ENCODE measurements at regions not wholly inside any gene's neighbourhood (a gene's known extent, or its start where the extent isn't known, plus 50 kb on each side); places are given as distances from the start of the nearest gene placed in this dataset.

GRCh38 chr13:106241974-106242953 lies 293.2 kb downstream of the EFNB2 start:
- intact Hi-C loops (cut with micrococcal nuclease), result no loop called here

DNA sequence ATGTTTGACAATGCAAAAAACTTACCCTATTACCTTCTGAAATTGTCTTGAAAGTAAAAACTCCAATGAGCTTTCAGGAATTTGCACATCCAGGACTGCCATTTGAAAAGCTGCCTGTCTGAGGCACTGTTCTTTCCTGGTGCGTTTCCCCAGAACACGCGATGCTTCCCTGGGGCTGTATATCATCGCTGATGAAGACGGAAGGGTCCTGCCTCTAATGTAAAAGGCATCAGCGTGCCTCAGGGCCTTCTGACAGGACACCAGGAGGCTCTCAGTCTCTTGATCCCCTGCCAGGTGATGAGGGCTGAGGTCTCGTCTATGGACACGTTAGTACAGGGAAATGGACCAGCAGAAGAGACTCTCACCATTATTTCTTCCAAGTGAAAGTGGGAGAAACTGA lies 296.8 kb downstream of the EFNB2 start:
- intact Hi-C loops (cut with micrococcal nuclease), result no loop called here

- intact Hi-C loops (cut with micrococcal nuclease), result no loop called here
Observed at GRCh38 chr13:106234636-106235035, 300.8 kb downstream of the EFNB2 start.

DNA sequence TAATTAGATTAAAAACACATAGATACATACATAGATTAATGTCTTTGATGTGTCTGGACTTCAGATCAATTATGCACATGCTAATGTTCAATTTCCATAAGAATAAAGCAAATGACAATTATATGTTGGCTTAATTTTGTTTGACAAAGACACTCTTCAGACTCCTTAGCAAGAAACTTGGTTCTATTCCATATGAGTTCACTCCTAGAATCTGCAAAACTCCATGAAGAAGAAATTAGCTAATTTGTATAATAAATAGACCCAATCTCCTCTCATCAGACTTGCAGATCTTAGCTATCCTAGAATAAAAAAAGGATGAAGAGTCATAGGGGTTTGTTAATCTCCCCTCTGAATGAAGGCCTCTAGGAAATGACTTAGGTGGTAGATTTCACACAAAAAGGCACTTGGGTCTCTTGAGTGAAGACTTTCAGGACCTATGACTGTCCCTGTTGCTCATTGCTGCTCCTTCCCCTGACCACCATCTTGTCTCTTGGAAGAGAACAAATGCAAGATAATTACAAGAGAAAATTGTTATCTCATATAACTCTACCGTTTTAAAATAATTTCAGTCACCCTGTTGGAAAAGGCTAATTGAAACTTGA lies 302.2 kb downstream of the EFNB2 start:
- intact Hi-C loops (cut with micrococcal nuclease), result no loop called here

- intact Hi-C loops (cut with micrococcal nuclease), result no loop called here
Observed at GRCh38 chr13:106232681-106233080, 302.8 kb downstream of the EFNB2 start.

DNA sequence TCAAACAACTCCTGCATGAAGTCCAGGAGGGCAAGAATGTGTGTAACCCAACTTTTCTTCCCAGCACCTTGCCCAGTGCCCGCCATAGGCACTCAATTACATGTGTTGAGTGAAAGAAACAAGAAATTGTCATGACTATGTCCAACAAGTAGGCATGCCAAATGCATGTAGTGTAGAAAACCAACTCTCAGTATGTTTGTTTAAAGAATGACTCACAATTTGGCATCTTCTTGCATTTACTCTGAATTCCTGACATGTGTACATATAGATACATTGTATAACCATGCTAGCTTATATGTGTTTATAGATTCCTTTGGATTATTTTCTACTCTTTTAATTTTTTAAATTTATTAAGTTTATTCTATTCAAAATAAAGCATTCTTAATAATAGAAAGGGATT lies 305.0 kb downstream of the EFNB2 start:
- intact Hi-C loops (cut with micrococcal nuclease), result no loop called here

DNA sequence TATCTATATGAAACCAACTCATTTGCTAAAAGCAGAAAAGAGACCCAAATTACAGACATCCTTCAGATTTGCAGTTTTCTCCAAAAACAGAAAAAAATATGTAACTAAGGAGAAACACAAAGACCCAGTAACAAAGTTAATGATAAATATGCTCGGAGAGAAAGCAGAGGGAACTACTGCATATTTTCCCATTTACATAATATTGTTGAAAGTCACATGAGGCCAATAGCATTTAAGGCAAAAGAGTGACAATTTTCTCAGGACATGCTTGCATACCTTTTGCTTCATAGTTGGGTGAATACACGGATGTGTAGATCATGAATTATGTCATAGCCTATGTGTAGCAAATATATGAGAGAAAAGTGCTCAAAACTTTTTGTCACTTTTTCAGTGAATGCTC lies 310.3 kb downstream of the EFNB2 start:
- intact Hi-C loops (cut with micrococcal nuclease), result no loop called here

- intact Hi-C loops (cut with micrococcal nuclease), result no loop called here
Observed at GRCh38 chr13:106220211-106220610, 315.3 kb downstream of the EFNB2 start.

- intact Hi-C loops (cut with micrococcal nuclease), result no loop called here
Observed at GRCh38 chr13:106213028-106213757, 322.3 kb downstream of the EFNB2 start.

GRCh38 chr13:106212386-106213010 lies 323.0 kb downstream of the EFNB2 start:
- intact Hi-C loops (cut with micrococcal nuclease), result no loop called here

- intact Hi-C loops (cut with micrococcal nuclease), result no loop called here
Observed at GRCh38 chr13:106210324-106210723, 325.1 kb downstream of the EFNB2 start.

DNA sequence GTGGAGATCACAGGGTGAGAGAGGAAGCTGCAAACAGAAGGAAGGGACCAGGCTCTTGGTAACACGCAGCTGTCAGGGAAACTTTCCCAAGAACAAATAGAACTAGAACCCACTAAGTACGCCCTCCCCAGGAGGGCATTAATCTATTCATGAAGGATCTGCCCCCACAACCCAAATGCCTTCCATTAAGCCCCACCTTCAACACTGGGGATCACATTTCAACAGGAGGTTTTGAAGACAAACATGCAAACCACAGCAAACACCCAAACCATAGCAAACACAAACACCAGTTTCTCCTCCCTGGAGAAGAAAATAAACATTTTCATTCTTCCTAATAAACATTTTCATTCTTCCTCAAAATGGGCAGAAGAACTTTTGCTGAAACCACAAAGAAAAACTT lies 329.6 kb downstream of the EFNB2 start:
- intact Hi-C loops (cut with micrococcal nuclease), result no loop called here

DNA sequence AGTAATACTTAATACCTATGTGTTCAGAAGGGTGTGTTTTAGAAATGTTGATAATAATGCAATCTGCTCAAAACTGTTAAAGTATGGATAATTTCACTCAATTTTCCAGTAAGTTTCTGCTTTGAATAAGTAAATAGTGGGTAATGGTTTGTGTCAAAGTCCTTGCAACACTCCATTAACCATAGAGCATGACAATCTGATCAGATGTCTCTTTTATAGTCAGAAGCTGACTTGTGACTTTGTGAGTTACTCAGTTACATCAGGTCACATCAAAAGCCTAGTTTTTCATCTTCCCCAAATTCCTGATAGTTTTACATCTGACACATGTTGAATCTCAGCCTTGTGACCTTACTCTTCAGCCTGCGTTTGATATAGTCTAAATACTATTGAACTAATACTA lies 338.0 kb downstream of the EFNB2 start:
- intact Hi-C loops (cut with micrococcal nuclease), result no loop called here

DNA sequence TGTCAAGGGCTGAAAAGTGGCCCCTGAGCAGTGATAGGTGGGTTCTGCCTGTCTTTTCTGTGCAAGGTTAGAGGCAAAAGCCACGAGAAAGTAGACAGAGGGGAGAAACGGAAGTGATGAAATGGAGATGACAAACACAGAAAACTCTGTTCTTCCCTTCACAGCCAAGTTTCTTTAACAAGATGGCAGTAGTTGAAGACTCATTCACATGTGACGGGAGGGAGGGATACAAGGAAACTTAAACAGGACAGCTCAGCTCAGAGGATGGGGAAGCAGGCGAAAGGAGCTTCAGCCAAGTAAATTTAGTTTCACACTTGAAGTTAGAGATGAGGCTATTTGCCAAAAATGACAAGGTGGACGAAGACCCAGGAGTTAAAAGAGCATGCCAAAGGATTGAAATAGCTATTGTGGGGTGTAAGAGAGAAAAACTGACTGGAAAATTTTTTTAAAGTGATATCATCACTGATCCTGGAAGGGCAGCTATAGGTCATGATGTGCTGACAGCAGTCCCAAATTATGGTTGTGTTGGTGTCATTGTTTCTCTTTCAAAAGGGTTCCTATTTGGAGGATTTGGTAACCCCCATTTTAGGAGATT lies 347.9 kb downstream of the EFNB2 start:
- intact Hi-C loops (cut with micrococcal nuclease), result no loop called here

GRCh38 chr13:106187101-106187500 lies 348.4 kb downstream of the EFNB2 start:
- intact Hi-C loops (cut with micrococcal nuclease), result no loop called here

DNA sequence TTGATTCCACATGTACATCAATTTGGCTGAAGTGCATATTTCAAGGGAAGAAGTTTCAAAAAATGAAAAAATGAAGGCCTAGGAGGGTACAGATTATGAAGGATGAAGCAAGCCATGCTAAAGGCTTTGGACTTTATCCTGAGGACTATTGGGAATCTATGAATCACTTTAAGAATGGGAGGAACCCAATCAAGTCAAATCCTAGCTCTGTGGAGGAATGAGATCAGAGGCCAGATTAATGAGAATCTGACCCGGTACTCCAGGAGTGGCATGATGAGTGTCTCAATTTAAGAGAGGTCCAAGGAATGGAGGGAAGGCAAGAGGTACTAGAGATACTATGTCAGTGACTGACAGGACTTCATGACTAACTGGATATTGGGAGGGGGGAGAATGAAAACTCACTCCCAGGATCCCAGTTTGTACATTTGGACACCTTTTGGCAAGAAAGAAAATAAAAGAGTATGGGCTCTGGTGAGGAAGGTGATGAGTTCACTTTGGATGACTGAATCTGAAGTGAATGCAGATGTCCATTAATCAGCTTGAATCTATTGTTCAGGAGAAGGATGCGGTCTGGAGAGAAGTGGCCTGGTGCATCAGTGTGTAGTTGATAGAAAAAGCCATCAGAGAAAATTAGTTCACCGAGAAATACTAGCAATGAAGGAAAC lies 349.0 kb downstream of the EFNB2 start:
- intact Hi-C loops (cut with micrococcal nuclease), result no loop called here

DNA sequence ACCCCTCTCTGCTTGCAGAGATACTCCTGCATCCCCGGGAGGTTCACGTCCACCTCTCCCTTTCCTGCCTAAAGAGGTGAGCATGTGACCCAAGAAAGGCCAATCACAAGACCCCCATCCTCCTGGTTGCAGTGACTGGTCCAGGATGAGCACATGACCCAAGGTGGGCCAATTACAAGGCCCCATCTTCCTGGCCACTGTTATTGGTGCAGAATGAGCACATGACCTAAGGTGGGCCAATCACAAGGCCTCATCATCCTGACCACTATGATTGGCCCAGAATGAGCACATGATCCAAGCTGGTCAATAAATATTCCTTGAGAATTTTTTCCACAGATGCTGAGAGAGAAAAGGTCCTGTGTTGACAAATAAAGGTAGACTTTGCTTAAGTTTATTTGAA lies 350.7 kb downstream of the EFNB2 start:
- intact Hi-C loops (cut with micrococcal nuclease), result no loop called here

GRCh38 chr13:106183410-106184065 lies 351.9 kb downstream of the EFNB2 start:
- intact Hi-C loops (cut with micrococcal nuclease), result no loop called here

GRCh38 chr13:106182404-106182803 lies 353.1 kb downstream of the EFNB2 start:
- intact Hi-C loops (cut with micrococcal nuclease), result no loop called here

- intact Hi-C loops (cut with micrococcal nuclease), result no loop called here
Observed at GRCh38 chr13:106178816-106179215, 356.6 kb downstream of the EFNB2 start.
